Ishikawa (cell line): ENCODE measurements at regions not wholly inside any gene's neighbourhood (a gene's known extent, or its start where the extent isn't known, plus 50 kb on each side); places are given as distances from the start of the nearest gene placed in this dataset.

ENCODE experiments used
- CEBPB ChIP-seq: IDR thresholded peaks from 2 replicates; pipeline ENCODE4 v1.6.1; 2012
- CREB1 ChIP-seq: IDR thresholded peaks from 2 replicates; pipeline ENCODE4 v1.6.1; 2012; ENCODE audit warnings: low read depth
- EGR1 ChIP-seq: IDR thresholded peaks from 2 replicates; pipeline ENCODE4 v1.6.1; 2012
- EP300 ChIP-seq: IDR thresholded peaks from 2 replicates; pipeline ENCODE4 v1.6.1; 2012; ENCODE audit warnings: borderline replicate concordance
- MAX ChIP-seq: IDR thresholded peaks from 2 replicates; pipeline ENCODE4 v1.6.1; 2012
- NFIC ChIP-seq: IDR thresholded peaks from 2 replicates; pipeline ENCODE4 v1.6.1; 2012
- RAD21 ChIP-seq: IDR thresholded peaks from 2 replicates; pipeline ENCODE4 v1.6.1; 2012; ENCODE audit warnings: low read depth
- TAF1 ChIP-seq: IDR thresholded peaks from 2 replicates; pipeline ENCODE4 v1.6.1; 2012; ENCODE audit warnings: low read depth, mild to moderate bottlenecking
- TCF12 ChIP-seq: IDR thresholded peaks from 2 replicates; pipeline ENCODE4 v1.6.1; 2012; ENCODE audit warnings: low read depth
- TEAD4 ChIP-seq: IDR thresholded peaks from 2 replicates; pipeline ENCODE4 v1.6.1; 2012
- YY1 ChIP-seq: IDR thresholded peaks from 2 replicates; pipeline ENCODE4 v1.6.1; 2012; ENCODE audit warnings: low read depth
- ZBTB7A ChIP-seq: IDR thresholded peaks from 2 replicates; pipeline ENCODE4 v1.6.1; 2012; ENCODE audit warnings: low read depth
- TF ChIP-seq, protein P1 (sequence below): IDR thresholded peaks from 2 replicates; pipeline ENCODE4 v1.6.1; 2012
- TF ChIP-seq, protein P2 (sequence below): IDR thresholded peaks from 2 replicates; pipeline ENCODE4 v1.6.1; 2012; ENCODE audit warnings: low read depth, mild to moderate bottlenecking

DNA sequence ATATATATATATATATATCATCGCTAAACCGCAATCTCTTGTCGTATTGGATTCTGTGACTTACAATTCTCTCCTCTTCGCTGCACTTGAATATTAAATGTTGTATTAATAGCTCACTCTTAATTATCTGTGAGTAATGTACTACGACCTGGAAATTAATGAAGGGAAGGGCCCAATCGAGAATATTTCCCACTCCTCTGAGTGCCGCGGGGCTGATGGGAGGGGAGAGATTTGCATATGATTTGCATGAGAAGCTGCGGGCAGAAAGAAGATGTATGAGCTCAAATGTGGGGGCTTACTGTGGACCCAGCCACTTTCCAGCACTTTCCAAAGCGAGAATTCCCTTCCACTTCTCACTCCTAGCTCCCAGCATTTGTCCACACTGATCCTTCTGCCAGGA lies 141.2 kb downstream of the MN1 start:
- TF ChIP-seq EP300, result no peak
- TF ChIP-seq TAF1, result no peak
- no peak for TF ChIP-seq CREB1
- TF ChIP-seq EGR1, result no peak
- no peak for TF ChIP-seq TEAD4
- no peak for TF ChIP-seq YY1
- TF ChIP-seq, protein P1, sequence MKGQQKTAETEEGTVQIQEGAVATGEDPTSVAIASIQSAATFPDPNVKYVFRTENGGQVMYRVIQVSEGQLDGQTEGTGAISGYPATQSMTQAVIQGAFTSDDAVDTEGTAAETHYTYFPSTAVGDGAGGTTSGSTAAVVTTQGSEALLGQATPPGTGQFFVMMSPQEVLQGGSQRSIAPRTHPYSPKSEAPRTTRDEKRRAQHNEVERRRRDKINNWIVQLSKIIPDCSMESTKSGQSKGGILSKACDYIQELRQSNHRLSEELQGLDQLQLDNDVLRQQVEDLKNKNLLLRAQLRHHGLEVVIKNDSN, result no peak
- TF ChIP-seq RAD21, result no peak
- TF ChIP-seq MAX, result no peak
- no peak for TF ChIP-seq CEBPB
- TF ChIP-seq, protein P2, sequence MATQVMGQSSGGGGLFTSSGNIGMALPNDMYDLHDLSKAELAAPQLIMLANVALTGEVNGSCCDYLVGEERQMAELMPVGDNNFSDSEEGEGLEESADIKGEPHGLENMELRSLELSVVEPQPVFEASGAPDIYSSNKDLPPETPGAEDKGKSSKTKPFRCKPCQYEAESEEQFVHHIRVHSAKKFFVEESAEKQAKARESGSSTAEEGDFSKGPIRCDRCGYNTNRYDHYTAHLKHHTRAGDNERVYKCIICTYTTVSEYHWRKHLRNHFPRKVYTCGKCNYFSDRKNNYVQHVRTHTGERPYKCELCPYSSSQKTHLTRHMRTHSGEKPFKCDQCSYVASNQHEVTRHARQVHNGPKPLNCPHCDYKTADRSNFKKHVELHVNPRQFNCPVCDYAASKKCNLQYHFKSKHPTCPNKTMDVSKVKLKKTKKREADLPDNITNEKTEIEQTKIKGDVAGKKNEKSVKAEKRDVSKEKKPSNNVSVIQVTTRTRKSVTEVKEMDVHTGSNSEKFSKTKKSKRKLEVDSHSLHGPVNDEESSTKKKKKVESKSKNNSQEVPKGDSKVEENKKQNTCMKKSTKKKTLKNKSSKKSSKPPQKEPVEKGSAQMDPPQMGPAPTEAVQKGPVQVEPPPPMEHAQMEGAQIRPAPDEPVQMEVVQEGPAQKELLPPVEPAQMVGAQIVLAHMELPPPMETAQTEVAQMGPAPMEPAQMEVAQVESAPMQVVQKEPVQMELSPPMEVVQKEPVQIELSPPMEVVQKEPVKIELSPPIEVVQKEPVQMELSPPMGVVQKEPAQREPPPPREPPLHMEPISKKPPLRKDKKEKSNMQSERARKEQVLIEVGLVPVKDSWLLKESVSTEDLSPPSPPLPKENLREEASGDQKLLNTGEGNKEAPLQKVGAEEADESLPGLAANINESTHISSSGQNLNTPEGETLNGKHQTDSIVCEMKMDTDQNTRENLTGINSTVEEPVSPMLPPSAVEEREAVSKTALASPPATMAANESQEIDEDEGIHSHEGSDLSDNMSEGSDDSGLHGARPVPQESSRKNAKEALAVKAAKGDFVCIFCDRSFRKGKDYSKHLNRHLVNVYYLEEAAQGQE, result no peak
- TF ChIP-seq ZBTB7A, result no peak
- TF ChIP-seq TCF12, result no peak
- TF ChIP-seq NFIC, result no peak
